ENCODE measurements at regions not wholly inside any gene's neighbourhood (a gene's known extent, or its start where the extent isn't known, plus 50 kb on each side); places are given as distances from the start of the nearest gene placed in this dataset.

DNA sequence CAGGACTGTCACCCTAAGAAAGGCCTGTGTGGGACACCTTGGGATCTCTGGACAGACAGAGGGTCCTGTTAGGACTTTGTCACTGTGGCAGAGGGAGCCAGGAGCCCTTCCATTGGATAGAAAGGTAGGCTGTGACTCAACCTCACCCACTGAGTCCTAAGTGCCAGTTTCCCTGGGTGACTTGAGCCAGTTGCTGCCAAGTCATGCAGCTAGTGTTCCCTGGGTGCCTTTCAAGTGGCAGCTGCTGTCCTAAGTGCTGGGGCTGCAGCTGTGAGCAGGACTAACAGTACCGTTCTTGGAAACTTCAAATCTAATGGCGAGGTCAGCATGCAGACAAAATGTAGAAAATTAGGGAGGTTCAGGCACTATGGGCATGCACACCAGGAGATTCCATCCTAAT, 393.7 kb downstream of the TMEM135 start:
- intact Hi-C loops (cut with micrococcal nuclease): no loop called here
- H3K9me3 Mint-ChIP-seq: no peaks in the 10 kb centered on the region
- no peak overlapping the region for H3K4me3 Mint-ChIP-seq (ENCODE audit: low read depth)

DNA sequence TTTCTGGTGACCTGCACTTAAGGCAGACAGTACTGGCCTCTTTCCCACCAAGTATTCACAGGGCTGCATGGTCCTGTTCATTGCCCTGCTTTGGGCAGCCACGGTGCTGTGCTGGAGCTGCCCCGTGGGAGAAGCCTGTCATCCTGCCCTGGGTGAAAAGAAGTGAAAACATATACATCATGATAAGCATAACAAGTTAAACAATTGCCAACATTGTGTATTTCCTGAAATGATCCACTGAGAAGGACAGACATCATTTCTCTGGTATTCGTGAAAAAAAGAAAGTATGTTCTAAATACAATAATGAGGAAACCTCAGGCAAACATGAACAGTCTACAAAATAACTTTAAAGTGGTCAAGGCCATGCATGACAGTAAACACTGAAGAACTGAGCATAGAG, 393.1 kb downstream of the TMEM135 start:
- no peak overlapping the region for H3K27ac Mint-ChIP-seq
- H3K36me3 Mint-ChIP-seq (ENCODE audit: low read depth): no peaks in the 10 kb centered on the region
- no peaks in the 10 kb centered on the region for H3K4me1 Mint-ChIP-seq (ENCODE audit: low read depth)
- H3K9me3 Mint-ChIP-seq: no peaks in the 10 kb centered on the region
- no peak for DNase-seq (ENCODE audit: low spot score)
- peaks cover 1% of the 10 kb centered on the region for H3K27me3 Mint-ChIP-seq (ENCODE audit: low read depth)
- no peak overlapping the region for H3K4me3 Mint-ChIP-seq (ENCODE audit: low read depth)
- intact Hi-C loops (cut with micrococcal nuclease): no loop called here

More for the DNA sequence above, 393.7 kb downstream of the TMEM135 start:
- no peak for DNase-seq (ENCODE audit: low spot score)
- peaks cover 1% of the 10 kb centered on the region for H3K27me3 Mint-ChIP-seq (ENCODE audit: low read depth)
- no peak overlapping the region for H3K27ac Mint-ChIP-seq
- H3K36me3 Mint-ChIP-seq (ENCODE audit: low read depth): no peaks in the 10 kb centered on the region
- no peaks in the 10 kb centered on the region for H3K4me1 Mint-ChIP-seq (ENCODE audit: low read depth)

DNA sequence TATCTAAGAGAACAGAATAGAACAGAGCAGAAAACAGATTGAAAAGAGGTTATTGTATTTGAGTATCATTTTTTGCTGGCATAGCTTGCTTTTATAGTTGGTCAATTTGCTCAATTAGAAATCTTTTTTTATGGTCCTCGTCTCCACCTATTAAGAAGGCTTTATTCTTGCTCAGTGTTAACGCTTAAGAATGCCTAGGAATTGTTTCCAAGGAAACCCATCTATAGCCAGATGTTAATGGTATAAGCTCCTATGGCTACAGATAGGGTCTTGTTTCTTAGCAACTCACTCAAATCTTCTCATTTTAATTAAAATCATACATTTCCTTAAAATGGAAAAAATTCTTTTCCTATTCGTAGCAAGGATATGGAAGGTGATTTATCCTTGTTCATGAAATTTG, 392.3 kb downstream of the TMEM135 start:
- H3K4me1 Mint-ChIP-seq (ENCODE audit: low read depth): no peaks in the 10 kb centered on the region
- no peaks in the 10 kb centered on the region for H3K36me3 Mint-ChIP-seq (ENCODE audit: low read depth)
- intact Hi-C loops (cut with micrococcal nuclease): no loop called here
- H3K9me3 Mint-ChIP-seq: no peaks in the 10 kb centered on the region
- H3K4me3 Mint-ChIP-seq (ENCODE audit: low read depth): no peak overlapping the region
- H3K27me3 Mint-ChIP-seq (ENCODE audit: low read depth): peaks cover 1% of the 10 kb centered on the region
- no peak overlapping the region for H3K27ac Mint-ChIP-seq
- DNase-seq (ENCODE audit: low spot score): no peak

GRCh38 chr11:87428266-87428665, 390.5 kb downstream of the TMEM135 start:
- intact Hi-C loops (cut with micrococcal nuclease): no loop called here
- no peaks in the 10 kb centered on the region for H3K36me3 Mint-ChIP-seq (ENCODE audit: low read depth)

GRCh38 chr11:87425943-87426342, 388.2 kb downstream of the TMEM135 start:
- Mint-ChIP-seq H3K9me3 (no peaks in the 10 kb centered on the region), H3K36me3 (ENCODE audit: low read depth) (no peaks in the 10 kb centered on the region), H3K4me1 (ENCODE audit: low read depth) (no peaks in the 10 kb centered on the region), H3K4me3 (ENCODE audit: low read depth) (no peak overlapping the region), H3K27ac (no peak overlapping the region), H3K27me3 (ENCODE audit: low read depth) (peaks cover 1% of the 10 kb centered on the region)
- no peak for DNase-seq (ENCODE audit: low spot score)
- intact Hi-C loops (cut with micrococcal nuclease): no loop called here

More at GRCh38 chr11:87428266-87428665, 390.5 kb downstream of the TMEM135 start:
- Mint-ChIP-seq H3K4me3 (ENCODE audit: low read depth) (no peak overlapping the region), H3K9me3 (no peaks in the 10 kb centered on the region), H3K4me1 (ENCODE audit: low read depth) (no peaks in the 10 kb centered on the region), H3K27me3 (ENCODE audit: low read depth) (peaks cover 1% of the 10 kb centered on the region), H3K27ac (no peak overlapping the region)
- no peak for DNase-seq (ENCODE audit: low spot score)

DNA sequence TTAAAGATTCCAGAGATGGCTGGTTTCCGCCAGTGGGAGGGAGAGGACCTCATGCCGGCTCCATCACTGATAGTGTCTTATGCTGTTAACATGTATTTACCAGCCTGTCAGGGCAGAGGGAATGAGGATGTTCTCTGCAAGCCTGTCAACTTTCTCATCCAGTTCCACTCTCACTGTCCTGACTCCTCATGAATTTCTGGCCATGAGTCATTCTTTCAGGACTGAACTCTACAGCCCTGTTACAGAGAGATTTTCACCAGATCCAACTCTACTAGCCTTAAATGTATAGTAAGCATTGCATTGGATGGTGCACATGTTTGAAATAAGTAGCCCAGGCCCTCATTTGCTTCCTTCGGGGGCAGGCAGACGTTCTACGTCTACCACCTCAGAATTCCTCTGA, 387.7 kb downstream of the TMEM135 start:
- Mint-ChIP-seq H3K9me3 (no peaks in the 10 kb centered on the region), H3K4me3 (ENCODE audit: low read depth) (no peak overlapping the region), H3K4me1 (ENCODE audit: low read depth) (no peaks in the 10 kb centered on the region), H3K27ac (no peak overlapping the region), H3K27me3 (ENCODE audit: low read depth) (peaks cover 1% of the 10 kb centered on the region), H3K36me3 (ENCODE audit: low read depth) (no peaks in the 10 kb centered on the region)
- no peak for DNase-seq (ENCODE audit: low spot score)
- intact Hi-C loops (cut with micrococcal nuclease): no loop called here

DNA sequence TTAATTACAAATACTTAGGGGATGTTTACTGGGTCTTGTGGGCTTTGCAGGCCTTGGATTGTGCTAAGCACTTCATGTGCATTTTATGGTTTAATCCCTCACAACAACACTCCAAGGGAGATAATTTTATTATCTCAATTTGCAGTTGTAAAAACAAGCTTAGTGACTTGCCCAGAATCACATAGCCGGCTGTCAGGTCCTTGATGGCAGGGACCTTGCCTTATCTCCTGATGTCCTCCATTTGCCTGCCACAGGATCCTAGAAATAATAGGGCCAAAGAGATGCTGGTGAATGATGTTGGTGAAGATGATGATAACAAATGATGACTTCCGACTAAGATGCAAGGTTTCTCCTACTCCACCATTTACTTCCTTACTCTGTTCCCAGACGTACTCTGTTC, 385.4 kb downstream of the TMEM135 start:
- Mint-ChIP-seq H3K27me3 (ENCODE audit: low read depth) (no peaks in the 10 kb centered on the region), H3K9me3 (no peaks in the 10 kb centered on the region), H3K27ac (no peak overlapping the region), H3K4me1 (ENCODE audit: low read depth) (no peaks in the 10 kb centered on the region), H3K36me3 (ENCODE audit: low read depth) (no peaks in the 10 kb centered on the region), H3K4me3 (ENCODE audit: low read depth) (no peak overlapping the region)
- intact Hi-C loops (cut with micrococcal nuclease): no loop called here
- no peak for DNase-seq (ENCODE audit: low spot score)

- H3K9me3 Mint-ChIP-seq: no peaks in the 10 kb centered on the region
- intact Hi-C loops (cut with micrococcal nuclease): no loop called here
Observed at GRCh38 chr11:87422566-87422965, 384.8 kb downstream of the TMEM135 start.

DNA sequence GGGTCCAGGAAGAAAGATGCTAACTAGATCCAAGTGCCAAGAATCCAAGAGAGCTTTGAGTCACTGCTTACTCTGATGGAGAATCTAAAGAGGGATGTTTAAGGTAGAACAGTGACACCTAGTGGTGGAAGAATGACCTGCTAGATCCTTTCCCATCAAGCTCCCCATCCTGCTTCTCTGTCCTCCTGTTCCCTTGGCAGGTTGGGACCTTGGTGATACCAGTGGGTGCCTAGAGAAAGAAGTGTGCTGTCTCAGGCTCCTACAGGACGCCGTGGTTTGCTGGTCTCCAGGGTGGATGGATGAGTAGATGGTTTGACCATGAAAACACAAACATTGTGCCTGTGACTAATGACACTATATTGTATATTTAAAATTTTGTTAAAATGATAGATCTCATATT, 383.7 kb downstream of the TMEM135 start:
- H3K4me3 Mint-ChIP-seq (ENCODE audit: low read depth): no peak overlapping the region
- no peaks in the 10 kb centered on the region for H3K4me1 Mint-ChIP-seq (ENCODE audit: low read depth)
- no peak overlapping the region for H3K27ac Mint-ChIP-seq
- intact Hi-C loops (cut with micrococcal nuclease): loop anchor here (1.0 to 2.0 kb wide), 2 partner anchors 69 to 483 kb away; no protein-coding TSS in a partner anchor
- no peaks in the 10 kb centered on the region for H3K36me3 Mint-ChIP-seq (ENCODE audit: low read depth)
- DNase-seq (ENCODE audit: low spot score): no peak
- H3K9me3 Mint-ChIP-seq: no peaks in the 10 kb centered on the region
- peaks cover 3% of the 10 kb centered on the region for H3K27me3 Mint-ChIP-seq (ENCODE audit: low read depth)

More at GRCh38 chr11:87422566-87422965, 384.8 kb downstream of the TMEM135 start:
- no peak overlapping the region for H3K27ac Mint-ChIP-seq
- DNase-seq (ENCODE audit: low spot score): no peak
- no peaks in the 10 kb centered on the region for H3K36me3 Mint-ChIP-seq (ENCODE audit: low read depth)
- H3K4me3 Mint-ChIP-seq (ENCODE audit: low read depth): no peak overlapping the region
- H3K27me3 Mint-ChIP-seq (ENCODE audit: low read depth): no peaks in the 10 kb centered on the region
- no peaks in the 10 kb centered on the region for H3K4me1 Mint-ChIP-seq (ENCODE audit: low read depth)

GRCh38 chr11:87417951-87418350, 380.2 kb downstream of the TMEM135 start:
- H3K4me3 Mint-ChIP-seq (ENCODE audit: low read depth): no peak overlapping the region
- H3K9me3 Mint-ChIP-seq: no peaks in the 10 kb centered on the region
- peaks cover 3% of the 10 kb centered on the region for H3K27me3 Mint-ChIP-seq (ENCODE audit: low read depth)
- H3K27ac Mint-ChIP-seq: no peak overlapping the region
- H3K36me3 Mint-ChIP-seq (ENCODE audit: low read depth): no peaks in the 10 kb centered on the region
- no peaks in the 10 kb centered on the region for H3K4me1 Mint-ChIP-seq (ENCODE audit: low read depth)
- intact Hi-C loops (cut with micrococcal nuclease): no loop called here
- DNase-seq (ENCODE audit: low spot score): no peak

GRCh38 chr11:87405843-87406242, 368.1 kb downstream of the TMEM135 start:
- intact Hi-C loops (cut with micrococcal nuclease): no loop called here
- H3K9me3 Mint-ChIP-seq: no peaks in the 10 kb centered on the region
- no peaks in the 10 kb centered on the region for H3K4me1 Mint-ChIP-seq (ENCODE audit: low read depth)
- H3K27me3 Mint-ChIP-seq (ENCODE audit: low read depth): no peaks in the 10 kb centered on the region
- no peak overlapping the region for H3K4me3 Mint-ChIP-seq (ENCODE audit: low read depth)
- H3K36me3 Mint-ChIP-seq (ENCODE audit: low read depth): no peaks in the 10 kb centered on the region
- H3K27ac Mint-ChIP-seq: no peak overlapping the region
- no peak for DNase-seq (ENCODE audit: low spot score)

DNA sequence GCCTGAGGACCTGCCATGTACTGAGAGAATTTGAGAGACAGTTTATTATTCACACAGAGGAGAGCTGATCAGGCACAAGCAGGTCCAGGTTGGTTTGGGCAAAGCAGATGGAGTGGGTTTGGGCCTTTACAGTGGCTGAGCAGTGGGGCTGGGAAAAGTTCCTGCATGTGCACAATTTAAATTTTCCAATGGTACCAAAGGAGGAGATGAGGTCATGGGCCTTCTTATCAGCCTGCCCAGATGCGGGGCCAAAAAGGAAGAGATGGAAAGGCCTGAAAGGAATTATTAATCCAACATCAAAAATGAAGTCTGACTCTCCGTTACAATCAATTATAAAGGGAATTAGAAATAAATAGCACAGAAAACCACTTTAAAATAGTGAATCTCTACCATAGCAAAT, 367.6 kb downstream of the TMEM135 start:
- DNase-seq (ENCODE audit: low spot score): no peak
- H3K4me3 Mint-ChIP-seq (ENCODE audit: low read depth): no peak overlapping the region
- no peaks in the 10 kb centered on the region for H3K9me3 Mint-ChIP-seq
- no peaks in the 10 kb centered on the region for H3K27me3 Mint-ChIP-seq (ENCODE audit: low read depth)
- intact Hi-C loops (cut with micrococcal nuclease): no loop called here
- H3K4me1 Mint-ChIP-seq (ENCODE audit: low read depth): no peaks in the 10 kb centered on the region
- no peaks in the 10 kb centered on the region for H3K36me3 Mint-ChIP-seq (ENCODE audit: low read depth)
- no peak overlapping the region for H3K27ac Mint-ChIP-seq

DNA sequence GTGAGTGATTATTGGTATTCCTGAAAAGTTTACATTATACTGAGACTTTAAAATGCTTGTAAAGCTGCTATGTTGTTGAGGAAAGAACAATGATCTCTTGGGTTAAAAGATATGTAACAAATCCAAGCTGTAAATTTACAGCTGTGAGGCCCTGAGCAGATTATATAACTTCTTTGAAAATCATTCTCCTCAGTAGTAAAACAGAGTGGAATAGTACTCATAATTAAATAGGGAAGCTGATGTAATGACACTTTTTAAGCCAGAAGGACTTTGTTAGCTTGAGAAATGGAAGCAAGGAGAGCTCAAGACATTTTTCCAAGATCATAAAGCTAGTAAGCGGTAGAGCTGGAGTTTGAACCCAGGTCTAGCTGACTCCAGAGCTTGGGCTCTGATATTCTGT, 363.9 kb downstream of the TMEM135 start:
- no peak for DNase-seq (ENCODE audit: low spot score)
- no peaks in the 10 kb centered on the region for H3K9me3 Mint-ChIP-seq
- H3K27me3 Mint-ChIP-seq (ENCODE audit: low read depth): peaks cover 5% of the 10 kb centered on the region
- intact Hi-C loops (cut with micrococcal nuclease): no loop called here
- no peaks in the 10 kb centered on the region for H3K4me1 Mint-ChIP-seq (ENCODE audit: low read depth)
- H3K27ac Mint-ChIP-seq: no peak overlapping the region
- H3K36me3 Mint-ChIP-seq (ENCODE audit: low read depth): no peaks in the 10 kb centered on the region
- no peak overlapping the region for H3K4me3 Mint-ChIP-seq (ENCODE audit: low read depth)

DNA sequence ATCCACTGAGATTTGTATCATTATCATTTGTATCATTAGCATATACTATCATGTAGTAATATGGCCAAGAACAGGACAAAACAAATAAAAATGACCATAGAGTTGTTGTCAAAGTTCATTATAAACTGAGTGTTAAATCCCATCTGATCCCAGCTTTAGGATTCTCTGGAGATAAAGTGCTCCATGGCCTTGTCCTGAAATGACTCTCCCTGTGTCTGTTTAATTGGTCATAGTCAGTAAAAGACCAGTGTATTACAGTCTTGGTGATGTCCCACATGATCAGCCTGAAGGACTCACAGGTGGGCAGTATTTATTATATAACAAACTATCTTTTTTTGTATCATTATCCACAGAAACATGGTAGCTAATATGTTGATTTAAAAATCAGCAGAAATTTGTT, 361.6 kb downstream of the TMEM135 start:
- Mint-ChIP-seq H3K4me1 (ENCODE audit: low read depth) (no peaks in the 10 kb centered on the region), H3K9me3 (no peaks in the 10 kb centered on the region), H3K27ac (no peak overlapping the region), H3K4me3 (ENCODE audit: low read depth) (no peak overlapping the region), H3K27me3 (ENCODE audit: low read depth) (peaks cover 5% of the 10 kb centered on the region), H3K36me3 (ENCODE audit: low read depth) (no peaks in the 10 kb centered on the region)
- intact Hi-C loops (cut with micrococcal nuclease): no loop called here
- no peak for DNase-seq (ENCODE audit: low spot score)
